Heart left ventricle (tissue), 13 donors: ENCODE measurements at regions not wholly inside any gene's neighbourhood (a gene's known extent, or its start where the extent isn't known, plus 50 kb on each side); places are given as distances from the start of the nearest gene placed in this dataset.

Source experiments
- POLR2A ChIP-seq, 2 donors: fragments of 450-650 bp; IDR thresholded peaks; one replicate each; pipeline ENCODE4 v1.6.1; 2017; ENCODE audit warnings: antibody characterized with exemption in 2 of 2, mild to moderate bottlenecking in 2 of 2, moderate library complexity in 2 of 2
- TF ChIP-seq, protein P1 (sequence below), 12 donors: fragments of 200-600 bp; sonication (generic) in 4 of 12; IDR thresholded peaks; one replicate each; pipeline versions ENCODE4 v1.5.0 to v1.8.0; 2018 to 2022; ENCODE audit warnings: antibody characterized with exemption in 12 of 12, mild to moderate bottlenecking in 5 of 12
- donor health status: ischemic (EF 13 %, LVEDD 7.1; RV severe dilation, severe dysfunction).
- donor health status: DM: no; HTN: yes; CAD: no.
- donor health status: DM: no; HTN: no; CAD: no.
- donor health status: ischemic (EF 25% LVEDD 6.9; RV normal size, moderate dysfunction).
- donor health status: ischemic (EF 25% LVEDD 5.7; RV mildly dilated, moderate dysfunction).
- donor health status: ischemic (EF 35%, LVEDD 5.7; RV mildly dilated, moderate dysfunction).
- donor health status: nonischemic (EF 11% LVEDD 7.7; RV severe dilation, severe dysfunction).
- donor health status: DM: yes; HTN: yes; CAD: no.
- donor health status: PGD.
- donor health status: ischemic (EF 29% LVEDD 5.4; RV normal size, mild dysfunction).
- donor health status: nonischemic (EF 23%, LVEDD 6.1; RV moderate dilation, normal function).

DNA sequence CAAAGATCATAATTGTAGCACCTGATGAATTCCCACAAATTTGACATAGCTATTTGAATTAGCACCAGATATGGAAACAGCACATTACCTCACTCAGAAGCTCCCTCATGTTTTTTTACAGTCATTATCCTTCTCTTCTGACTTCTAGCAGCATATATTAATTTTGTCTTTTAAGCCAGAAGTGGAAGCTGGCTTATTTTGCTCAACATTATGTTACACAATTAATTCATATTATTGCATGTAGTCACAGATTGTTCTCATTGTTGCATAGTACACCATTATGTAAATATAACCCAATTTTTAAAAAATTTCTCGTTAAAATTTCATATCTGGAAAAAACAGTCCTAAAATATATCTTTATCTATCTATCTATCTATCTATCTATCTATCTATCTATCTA, 762.3 kb downstream of the TUSC7 start:
- TF ChIP-seq, protein P1, sequence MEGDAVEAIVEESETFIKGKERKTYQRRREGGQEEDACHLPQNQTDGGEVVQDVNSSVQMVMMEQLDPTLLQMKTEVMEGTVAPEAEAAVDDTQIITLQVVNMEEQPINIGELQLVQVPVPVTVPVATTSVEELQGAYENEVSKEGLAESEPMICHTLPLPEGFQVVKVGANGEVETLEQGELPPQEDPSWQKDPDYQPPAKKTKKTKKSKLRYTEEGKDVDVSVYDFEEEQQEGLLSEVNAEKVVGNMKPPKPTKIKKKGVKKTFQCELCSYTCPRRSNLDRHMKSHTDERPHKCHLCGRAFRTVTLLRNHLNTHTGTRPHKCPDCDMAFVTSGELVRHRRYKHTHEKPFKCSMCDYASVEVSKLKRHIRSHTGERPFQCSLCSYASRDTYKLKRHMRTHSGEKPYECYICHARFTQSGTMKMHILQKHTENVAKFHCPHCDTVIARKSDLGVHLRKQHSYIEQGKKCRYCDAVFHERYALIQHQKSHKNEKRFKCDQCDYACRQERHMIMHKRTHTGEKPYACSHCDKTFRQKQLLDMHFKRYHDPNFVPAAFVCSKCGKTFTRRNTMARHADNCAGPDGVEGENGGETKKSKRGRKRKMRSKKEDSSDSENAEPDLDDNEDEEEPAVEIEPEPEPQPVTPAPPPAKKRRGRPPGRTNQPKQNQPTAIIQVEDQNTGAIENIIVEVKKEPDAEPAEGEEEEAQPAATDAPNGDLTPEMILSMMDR (IDR thresholded peaks at IDR 0.05) = no peak
- no peak for TF ChIP-seq POLR2A (IDR thresholded peaks at IDR 0.05)
